ENCODE measurements at regions not wholly inside any gene's neighbourhood (a gene's known extent, or its start where the extent isn't known, plus 50 kb on each side); places are given as distances from the start of the nearest gene placed in this dataset.

GRCh38 chr9:87327575-87328125, 170.0 kb upstream of the DAPK1 start:
- Histone ChIP-seq H3K4me1 (no peaks in the 10 kb centered on the region), H3K9me3 (no peaks in the 10 kb centered on the region), H3K4me3 (no peak overlapping the region), H3K27ac (no peak overlapping the region), H3K27me3 (no peaks in the 10 kb centered on the region), H3K36me3 (ENCODE audit: low read depth, missing control alignments) (no peaks in the 10 kb centered on the region)
- DNase-seq, result no peak
- WGBS, 2 donors, result 81 to 87% methylated on average over 3 of the region's 3 CpGs
- intact Hi-C loops (cut with DNase I; ENCODE audit: low total_unique reads), result loop anchor here (10.0 kb wide), 1 partner anchor 843 kb away; no protein-coding TSS in a partner anchor
- no peak for TF ChIP-seq POLR2A (IDR thresholded peaks at IDR 0.05)

GRCh38 chr9:87333802-87334201, 163.9 kb upstream of the DAPK1 start:
- no peaks in the 10 kb centered on the region for H3K36me3 ChIP-seq (ENCODE audit: low read depth, missing control alignments)
- no peaks in the 10 kb centered on the region for H3K9me3 ChIP-seq
- no peak overlapping the region for H3K4me3 ChIP-seq
- DNase-seq, result no peak
- no peaks in the 10 kb centered on the region for H3K27me3 ChIP-seq
- intact Hi-C loops (cut with DNase I; ENCODE audit: low total_unique reads), result no loop called here
- H3K4me1 ChIP-seq, result peaks cover 4% of the 10 kb centered on the region
- no peak for TF ChIP-seq CTCF (IDR thresholded peaks at IDR 0.05)
- no peak for TF ChIP-seq POLR2A (IDR thresholded peaks at IDR 0.05)
- no peak overlapping the region for H3K27ac ChIP-seq
- WGBS, 2 donors, result 95 to 96% methylated on average over 6 of the region's 6 CpGs

GRCh38 chr9:87334366-87334765, 163.3 kb upstream of the DAPK1 start:
- H3K36me3 ChIP-seq (ENCODE audit: low read depth, missing control alignments), result no peaks in the 10 kb centered on the region
- TF ChIP-seq CTCF (IDR thresholded peaks at IDR 0.05) (no peak), POLR2A (IDR thresholded peaks at IDR 0.05) (no peak)
- WGBS, 2 donors, result 83 to 86% methylated on average over 3 of the region's 3 CpGs
- peaks cover 4% of the 10 kb centered on the region for H3K4me1 ChIP-seq
- intact Hi-C loops (cut with DNase I; ENCODE audit: low total_unique reads), result no loop called here
- H3K4me3 ChIP-seq, result no peak overlapping the region
- H3K9me3 ChIP-seq, result no peaks in the 10 kb centered on the region
- no peak overlapping the region for H3K27ac ChIP-seq
- H3K27me3 ChIP-seq, result no peaks in the 10 kb centered on the region
- DNase-seq, result no peak

- no peak for TF ChIP-seq POLR2A (IDR thresholded peaks at IDR 0.05)
- TF ChIP-seq CTCF (IDR thresholded peaks at IDR 0.05), result no peak
- intact Hi-C loops (cut with DNase I; ENCODE audit: low total_unique reads), result loop anchor here (5.0 kb wide), 2 partner anchors 161 to 326 kb away; partner anchors contain the start of gene DAPK1
- H3K4me1 ChIP-seq, result peaks cover 4% of the 10 kb centered on the region
- no peaks in the 10 kb centered on the region for H3K9me3 ChIP-seq
- H3K36me3 ChIP-seq (ENCODE audit: low read depth, missing control alignments), result no peaks in the 10 kb centered on the region
- no peaks in the 10 kb centered on the region for H3K27me3 ChIP-seq
- H3K27ac ChIP-seq, result no peak overlapping the region
- H3K4me3 ChIP-seq, result no peak overlapping the region
- no peak for DNase-seq
- WGBS, 2 donors, result 74 to 78% methylated on average over 1 of the region's 1 CpG
Observed at GRCh38 chr9:87336407-87336806, 161.3 kb upstream of the DAPK1 start.

- Histone ChIP-seq H3K27ac (no peak overlapping the region), H3K36me3 (ENCODE audit: low read depth, missing control alignments) (no peaks in the 10 kb centered on the region), H3K27me3 (no peaks in the 10 kb centered on the region), H3K9me3 (no peaks in the 10 kb centered on the region), H3K4me3 (peak overlapping the region; percentile 10 to 14), H3K4me1 (peaks cover 4% of the 10 kb centered on the region)
- 1 to 2% methylated on average over 12 of the region's 12 CpGs for WGBS, 2 donors
- peak; percentile 57 for DNase-seq
- TF ChIP-seq POLR2A (IDR thresholded peaks at IDR 0.05), result no peak
- TF ChIP-seq CTCF (IDR thresholded peaks at IDR 0.05), result peak; percentile 67 to 89 (median 86)
- intact Hi-C loops (cut with DNase I; ENCODE audit: low total_unique reads), result loop anchor here (5.0 kb wide), 2 partner anchors 160 to 325 kb away; partner anchors contain the start of gene DAPK1
Observed at GRCh38 chr9:87336914-87337333, 160.7 kb upstream of the DAPK1 start.

All from testis (tissue), 2 donors.